Large intestine (tissue), 3 donors: ENCODE measurements at regions not wholly inside any gene's neighbourhood (a gene's known extent, or its start where the extent isn't known, plus 50 kb on each side); places are given as distances from the start of the nearest gene placed in this dataset.

Experiments used
- DNase-seq, 2 donors: peaks; one replicate each; pipeline versions ENCODE4 v3.0.0 to v3.0.0-alpha.2; 2013
- H3K27ac ChIP-seq: one replicate; pipeline ENCODE4 v1.5.1; 2013; ENCODE audit warnings: low read length
- H3K27me3 ChIP-seq: 2 replicates; pipeline ENCODE4 v1.6.1; 2013; ENCODE audit warnings: low read length; ENCODE audit not compliant: control insufficient read depth, insufficient read depth
- H3K36me3 ChIP-seq: 2 replicates; pipeline ENCODE4 v1.6.1; 2013; ENCODE audit warnings: low read length; ENCODE audit not compliant: control insufficient read depth, insufficient read depth
- H3K4me1 ChIP-seq: one replicate; pipeline ENCODE4 v1.6.1; 2013; ENCODE audit warnings: low read length; ENCODE audit not compliant: control insufficient read depth, insufficient read depth
- H3K4me3 ChIP-seq: one replicate; pipeline ENCODE4 v1.5.1; 2013; ENCODE audit warnings: low read length
- H3K9me3 ChIP-seq: one replicate; pipeline ENCODE4 v1.6.1; 2013; ENCODE audit warnings: mild to moderate bottlenecking, low read depth, low read length, moderate library complexity; ENCODE audit not compliant: control insufficient read depth
- WGBS: methylation state at CpG from one replicate; pipeline ENCODE4 v1.1.5; 2013; ENCODE audit warnings: low lambda C conversion rate; ENCODE audit not compliant: insufficient coverage; 5-methylcytosine and 5-hydroxymethylcytosine counted together

DNA sequence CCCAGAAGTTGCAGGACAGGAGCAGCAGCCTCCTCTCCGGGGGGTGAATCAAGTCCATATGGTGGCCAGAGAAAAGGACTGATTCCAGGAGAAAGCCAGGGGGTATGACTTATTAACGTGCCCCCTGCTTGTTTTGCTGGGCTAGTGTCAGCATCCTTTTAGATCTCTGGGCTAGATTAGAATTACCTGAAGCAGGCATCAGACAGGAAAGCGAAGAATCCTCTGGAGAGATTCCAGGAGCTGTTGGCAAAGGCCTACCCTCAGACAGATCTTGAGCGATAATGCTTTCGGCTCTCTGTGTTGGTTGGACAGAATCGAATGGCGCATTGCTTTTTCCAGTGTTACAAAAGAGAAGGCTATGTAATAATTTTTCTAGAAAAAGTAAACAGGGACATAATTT, 164.0 kb upstream of the GLI3 start:
- no peaks in the 10 kb centered on the region for H3K27me3 ChIP-seq
- no peak overlapping the region for H3K27ac ChIP-seq
- H3K9me3 ChIP-seq, result no peaks in the 10 kb centered on the region
- peaks cover 2% of the 10 kb centered on the region for H3K4me1 ChIP-seq
- no peak overlapping the region for H3K4me3 ChIP-seq
- WGBS, result 100% methylated on average over 1 of the region's 7 CpGs
- H3K36me3 ChIP-seq, result no peaks in the 10 kb centered on the region
- DNase-seq, result no peak

DNA sequence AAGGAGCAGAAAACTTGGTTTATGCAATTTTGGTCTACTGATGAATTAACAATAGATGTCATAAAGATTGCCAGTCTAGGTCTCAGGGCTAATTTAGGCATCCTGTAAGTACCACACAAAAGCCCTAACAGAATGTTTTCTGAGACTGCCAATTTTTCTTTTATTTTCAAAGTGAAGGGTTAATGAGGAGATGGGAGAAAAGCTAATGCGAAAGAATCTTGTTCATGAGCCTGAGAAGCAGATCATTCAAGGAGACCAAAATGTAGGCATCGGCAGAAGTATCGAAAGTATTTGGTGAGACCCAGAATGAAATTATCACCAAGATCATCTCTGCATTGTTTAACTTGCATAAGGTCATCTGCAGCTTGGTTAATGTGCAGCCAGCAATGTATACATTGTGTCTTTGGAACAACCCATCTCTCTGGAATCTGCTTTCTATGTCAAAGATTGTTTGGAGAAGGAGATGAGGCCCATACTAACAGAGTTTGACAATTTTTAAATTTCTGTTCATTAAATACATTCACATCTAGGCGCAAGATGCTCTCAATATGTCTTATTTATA, 163.3 kb upstream of the GLI3 start:
- 92% methylated on average over 2 of the region's 4 CpGs for WGBS
- H3K9me3 ChIP-seq, result no peaks in the 10 kb centered on the region
- no peak overlapping the region for H3K27ac ChIP-seq
- H3K36me3 ChIP-seq, result no peaks in the 10 kb centered on the region
- DNase-seq, result no peak
- H3K27me3 ChIP-seq, result no peaks in the 10 kb centered on the region
- no peak overlapping the region for H3K4me3 ChIP-seq
- peaks cover 2% of the 10 kb centered on the region for H3K4me1 ChIP-seq

DNA sequence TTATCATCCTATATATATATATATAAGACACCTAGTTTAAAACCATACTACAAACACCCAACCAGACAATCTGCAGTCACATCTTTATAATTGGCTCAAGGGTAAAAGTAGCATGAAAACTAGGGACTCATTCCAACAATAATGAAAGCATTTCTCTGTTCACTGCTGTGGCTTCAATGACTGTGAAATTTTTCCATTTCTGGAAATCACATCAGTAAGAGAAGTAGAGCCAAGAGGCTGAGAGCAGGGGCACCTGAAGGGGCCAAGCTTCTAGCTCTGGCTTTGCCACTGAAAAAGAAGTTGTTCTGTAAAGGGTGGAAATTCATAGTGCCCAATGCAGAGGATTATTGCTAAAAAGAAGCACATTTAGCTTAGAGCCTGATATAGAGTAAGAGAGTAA, 158.6 kb upstream of the GLI3 start:
- H3K4me1 ChIP-seq, result peaks cover 2% of the 10 kb centered on the region
- no peak overlapping the region for H3K27ac ChIP-seq
- H3K9me3 ChIP-seq, result no peaks in the 10 kb centered on the region
- no peak overlapping the region for H3K4me3 ChIP-seq
- no peak for DNase-seq
- H3K27me3 ChIP-seq, result no peaks in the 10 kb centered on the region
- no peaks in the 10 kb centered on the region for H3K36me3 ChIP-seq

DNA sequence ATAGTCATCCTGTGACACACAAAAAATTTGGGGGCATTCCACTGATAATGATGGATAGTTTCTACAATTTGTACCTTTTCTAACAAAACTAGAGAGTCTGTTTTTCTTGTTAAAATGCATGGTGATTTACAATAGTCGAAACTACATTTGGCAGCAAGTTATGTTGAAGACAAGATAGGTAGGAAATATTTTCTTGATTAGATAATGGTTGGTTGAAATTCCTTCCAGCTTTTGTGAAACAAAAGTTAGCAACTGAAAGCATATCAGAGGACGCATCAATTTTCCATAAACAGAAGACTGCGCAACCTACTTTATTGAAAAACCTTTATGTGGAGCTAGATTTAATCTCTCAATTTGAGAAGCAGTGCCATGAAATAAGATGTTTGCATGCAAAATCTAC, 155.8 kb upstream of the GLI3 start:
- Histone ChIP-seq H3K36me3 (no peaks in the 10 kb centered on the region), H3K4me3 (no peak overlapping the region), H3K27ac (no peak overlapping the region), H3K27me3 (no peaks in the 10 kb centered on the region), H3K9me3 (no peaks in the 10 kb centered on the region), H3K4me1 (no peaks in the 10 kb centered on the region)
- 96% methylated on average over 3 of the region's 3 CpGs for WGBS
- DNase-seq, result no peak

DNA sequence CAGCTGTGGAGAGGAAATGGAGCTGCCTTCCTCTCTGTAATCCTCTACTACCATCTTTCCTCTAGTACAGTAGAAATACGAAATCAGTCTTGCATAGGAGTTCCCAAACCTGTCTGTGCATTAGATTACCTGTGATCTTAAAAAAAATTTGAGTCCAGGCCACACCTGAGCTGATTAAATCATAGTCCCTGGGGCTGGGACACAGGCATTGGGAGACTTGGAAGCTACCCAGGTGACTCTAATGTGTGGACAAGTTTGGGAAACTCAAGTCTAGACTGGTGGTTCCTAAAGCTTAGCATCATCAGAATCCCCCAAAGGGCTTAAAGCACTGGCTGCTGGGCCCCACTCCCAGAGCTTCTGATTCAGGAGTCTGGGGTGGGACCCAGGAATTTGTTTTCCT, 152.7 kb upstream of the GLI3 start:
- no peaks in the 10 kb centered on the region for H3K4me1 ChIP-seq
- no peaks in the 10 kb centered on the region for H3K36me3 ChIP-seq
- H3K9me3 ChIP-seq, result no peaks in the 10 kb centered on the region
- no peaks in the 10 kb centered on the region for H3K27me3 ChIP-seq
- no CpG with 5 or more reads among the region's 1 CpG for WGBS
- no peak overlapping the region for H3K27ac ChIP-seq
- DNase-seq, result no peak
- H3K4me3 ChIP-seq, result no peak overlapping the region

DNA sequence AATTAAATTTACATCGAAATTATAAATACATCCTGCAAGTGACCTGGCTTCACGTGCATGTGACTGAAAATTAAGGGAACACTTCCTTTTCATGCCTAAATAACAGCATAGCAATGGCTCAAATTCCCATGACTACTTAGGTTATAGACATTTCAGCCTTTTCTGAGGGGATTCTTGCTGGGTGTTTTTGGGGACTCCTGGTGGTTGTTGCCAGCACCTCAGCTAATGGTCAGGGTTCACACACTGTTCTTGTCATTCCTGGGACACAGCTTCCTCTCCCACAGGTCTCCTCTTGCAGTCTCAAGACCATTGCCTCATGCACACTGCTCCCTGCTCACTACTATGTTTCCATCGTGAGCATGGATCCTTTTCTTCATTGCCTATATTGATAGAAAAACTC, 148.9 kb upstream of the GLI3 start:
- Histone ChIP-seq H3K27me3 (no peaks in the 10 kb centered on the region), H3K27ac (no peak overlapping the region), H3K9me3 (no peaks in the 10 kb centered on the region), H3K36me3 (no peaks in the 10 kb centered on the region), H3K4me1 (no peaks in the 10 kb centered on the region), H3K4me3 (no peak overlapping the region)
- WGBS, result 90% methylated on average over 2 of the region's 3 CpGs
- DNase-seq, result no peak

DNA sequence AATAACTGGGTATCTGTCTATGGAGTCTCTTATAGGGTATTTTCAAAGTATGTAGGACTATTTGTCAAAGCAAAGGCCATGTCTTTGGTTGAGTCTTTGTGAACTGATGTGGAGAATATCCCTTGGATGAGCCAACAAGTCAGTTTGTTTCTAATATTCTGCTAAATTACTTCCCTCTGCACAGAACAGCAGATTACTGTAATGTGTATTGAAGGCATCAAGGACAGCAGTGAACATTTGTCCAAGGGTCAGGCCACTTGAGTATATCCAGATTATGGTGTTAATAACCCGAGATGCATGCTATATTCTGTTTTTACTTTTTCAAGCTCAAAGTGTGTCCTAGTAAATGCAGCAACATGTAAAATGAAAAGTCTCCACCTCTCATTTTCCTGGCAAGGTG, 144.2 kb upstream of the GLI3 start:
- 83% methylated on average over 1 of the region's 1 CpG for WGBS
- no peak overlapping the region for H3K27ac ChIP-seq
- no peak overlapping the region for H3K4me3 ChIP-seq
- no peaks in the 10 kb centered on the region for H3K9me3 ChIP-seq
- H3K36me3 ChIP-seq, result no peaks in the 10 kb centered on the region
- no peaks in the 10 kb centered on the region for H3K4me1 ChIP-seq
- no peak for DNase-seq
- no peaks in the 10 kb centered on the region for H3K27me3 ChIP-seq

DNA sequence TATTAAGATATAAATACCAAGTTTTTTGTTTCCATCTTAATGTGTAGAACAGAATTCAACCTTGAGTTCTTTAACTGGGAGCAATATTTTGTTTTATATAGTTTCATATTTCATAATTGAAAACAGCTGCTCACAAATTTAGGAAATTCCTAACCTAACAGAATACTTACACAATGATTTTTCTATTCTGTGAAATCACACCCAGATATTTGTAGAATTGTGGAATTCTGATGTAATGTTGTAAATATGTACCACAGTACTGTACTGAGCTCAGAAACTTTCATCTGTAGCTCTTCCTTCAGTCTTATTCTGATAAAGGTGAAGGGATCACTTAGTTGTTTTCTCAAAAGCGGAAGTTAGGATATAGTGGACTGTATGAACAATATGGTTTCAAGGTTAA, 143.4 kb upstream of the GLI3 start:
- Histone ChIP-seq H3K36me3 (no peaks in the 10 kb centered on the region), H3K9me3 (no peaks in the 10 kb centered on the region), H3K27me3 (no peaks in the 10 kb centered on the region), H3K27ac (no peak overlapping the region), H3K4me3 (no peak overlapping the region), H3K4me1 (no peaks in the 10 kb centered on the region)
- WGBS, result no CpG with 5 or more reads among the region's 1 CpG
- DNase-seq, result no peak

DNA sequence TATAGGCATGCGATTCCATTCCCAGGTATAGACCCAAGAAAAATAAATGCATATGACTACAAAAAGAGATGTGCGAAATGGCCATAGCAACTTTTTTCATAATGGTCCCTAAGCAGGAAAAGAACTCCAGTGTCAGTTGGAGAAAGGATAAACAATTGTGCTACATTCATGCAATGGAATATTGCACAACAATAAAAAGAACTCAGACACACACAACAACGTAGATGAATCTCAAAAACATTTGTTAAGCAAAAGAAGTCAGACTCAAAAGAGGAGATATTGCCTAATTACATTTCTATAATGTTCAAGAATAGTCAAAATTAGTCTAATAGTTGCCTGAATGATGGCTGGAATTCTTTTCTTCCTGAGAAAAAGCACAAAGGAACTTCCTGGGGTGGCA, 141.1 kb upstream of the GLI3 start:
- Histone ChIP-seq H3K9me3 (no peaks in the 10 kb centered on the region), H3K36me3 (no peaks in the 10 kb centered on the region), H3K27ac (no peak overlapping the region), H3K27me3 (no peaks in the 10 kb centered on the region), H3K4me1 (no peaks in the 10 kb centered on the region), H3K4me3 (no peak overlapping the region)
- DNase-seq, result no peak
- no CpG with 5 or more reads among the region's 3 CpGs for WGBS

DNA sequence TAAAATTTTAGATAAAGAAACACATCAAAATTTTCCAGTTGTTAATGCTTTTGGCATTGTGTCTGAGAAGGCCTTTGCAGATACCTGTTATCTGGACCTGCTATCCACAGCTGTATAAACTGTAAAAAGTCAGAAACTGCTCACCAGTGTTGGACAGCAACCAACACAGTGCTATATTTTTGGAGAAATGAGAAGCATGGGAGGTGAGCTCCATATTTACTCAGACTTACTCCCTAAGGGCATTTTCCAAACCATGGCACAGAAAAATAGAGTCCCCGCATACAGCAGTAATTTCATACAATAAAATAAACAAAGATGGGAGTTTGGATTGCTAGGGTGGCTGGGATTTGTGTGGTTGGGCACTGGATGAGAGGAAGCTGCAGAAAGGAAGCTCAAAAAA, 136.3 kb upstream of the GLI3 start:
- Histone ChIP-seq H3K4me3 (no peak overlapping the region), H3K27ac (no peak overlapping the region), H3K9me3 (no peaks in the 10 kb centered on the region), H3K4me1 (no peaks in the 10 kb centered on the region), H3K36me3 (no peaks in the 10 kb centered on the region), H3K27me3 (no peaks in the 10 kb centered on the region)
- DNase-seq, result no peak
- whole genome bisulfite sequencing, result no CpG with 5 or more reads among the region's 1 CpG

DNA sequence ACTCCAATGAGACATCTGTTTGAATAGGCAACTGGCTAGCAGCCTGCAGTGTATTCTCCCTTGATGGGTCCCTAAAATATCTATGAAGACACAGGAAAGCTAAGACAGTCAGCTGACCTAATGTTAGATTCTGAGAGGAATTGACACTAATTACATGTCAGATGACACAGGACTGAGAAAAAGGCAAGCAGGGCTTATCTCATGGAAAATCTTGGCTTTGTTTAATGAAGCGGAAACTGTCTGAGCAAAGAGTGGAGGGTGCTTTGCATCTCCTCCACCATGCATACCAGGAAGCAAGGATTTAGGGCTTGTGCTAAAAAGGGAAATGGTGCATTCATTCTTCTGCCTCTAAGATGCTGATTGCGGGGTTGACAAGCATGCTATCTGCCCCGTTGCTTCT, 135.5 kb upstream of the GLI3 start:
- H3K36me3 ChIP-seq, result no peaks in the 10 kb centered on the region
- H3K27me3 ChIP-seq, result no peaks in the 10 kb centered on the region
- no peak for DNase-seq
- H3K4me3 ChIP-seq, result no peak overlapping the region
- no peaks in the 10 kb centered on the region for H3K9me3 ChIP-seq
- H3K4me1 ChIP-seq, result no peaks in the 10 kb centered on the region
- H3K27ac ChIP-seq, result no peak overlapping the region
- no CpG with 5 or more reads among the region's 3 CpGs for WGBS
